Mammary epithelial cell (primary cell): ENCODE measurements at regions not wholly inside any gene's neighbourhood (a gene's known extent, or its start where the extent isn't known, plus 50 kb on each side); places are given as distances from the start of the nearest gene placed in this dataset.

Experiments used
- CTCF ChIP-seq, 2 donors: IDR thresholded peaks in 1 of 2; conservative IDR thresholded peaks in 1 of 2; 2 replicates each; pipeline ENCODE4 v1.5.1; 2011 to 2012; ENCODE audit warnings: inconsistent platforms in 2 of 2, low read length in 2 of 2, mild to moderate bottlenecking in 2 of 2, control low read depth in 1 of 2, low read depth in 1 of 2; ENCODE audit not compliant: insufficient read depth in 1 of 2; ENCODE audit errors: extremely low read depth in 1 of 2
- EZH2 ChIP-seq: IDR thresholded peaks from 2 replicates; pipeline ENCODE4 v1.6.1; 2012; ENCODE audit warnings: low read length, inconsistent platforms, borderline replicate concordance

GRCh38 chr1:194167956-194168640, 981.7 kb upstream of the B3GALT2 start:
- TF ChIP-seq CTCF (conservative IDR thresholded peaks at IDR 0.05 in 1 of 2, IDR thresholded peaks at IDR 0.05 in 1 of 2; ENCODE audit: extremely low read depth in 1 of 2, insufficient read depth in 1 of 2, low read depth in 1 of 2, low read length in 2 of 2) (no peak), EZH2 (no peak)
